ENCODE measurements at regions not wholly inside any gene's neighbourhood (a gene's known extent, or its start where the extent isn't known, plus 50 kb on each side); places are given as distances from the start of the nearest gene placed in this dataset.
A peak's percentile ranks its signal among the peaks of the same experiment; 100 is the strongest.

- TF ChIP-seq GATAD2B (conservative IDR thresholded peaks at IDR 0.05; ENCODE audit: low read depth) (no peak; the same call in 1 of the 2 replicates), SMARCA5 (IDR thresholded peaks at IDR 0.05) (no peak), RAD51 (IDR thresholded peaks at IDR 0.05) (no peak), MEF2B (IDR thresholded peaks at IDR 0.05; ENCODE audit: partially characterized antibody, poor library complexity, severe bottlenecking) (no peak), FOXM1 (IDR thresholded peaks at IDR 0.05; ENCODE audit: low read depth, low read length) (no peak), IRF3 (IDR thresholded peaks at IDR 0.05) (no peak), ZBTB11 (CRISPR knock-in tag; IDR thresholded peaks at IDR 0.05) (no peak), IKZF2 (IDR thresholded peaks at IDR 0.05) (peak in 1 of 2 experiments; percentile 58; a peak in 1 of 4 replicates), TBL1XR1 (IDR thresholded peaks at IDR 0.05; ENCODE audit: low read depth, low read length) (no peak)
- TF ChIP-seq, protein P1, sequence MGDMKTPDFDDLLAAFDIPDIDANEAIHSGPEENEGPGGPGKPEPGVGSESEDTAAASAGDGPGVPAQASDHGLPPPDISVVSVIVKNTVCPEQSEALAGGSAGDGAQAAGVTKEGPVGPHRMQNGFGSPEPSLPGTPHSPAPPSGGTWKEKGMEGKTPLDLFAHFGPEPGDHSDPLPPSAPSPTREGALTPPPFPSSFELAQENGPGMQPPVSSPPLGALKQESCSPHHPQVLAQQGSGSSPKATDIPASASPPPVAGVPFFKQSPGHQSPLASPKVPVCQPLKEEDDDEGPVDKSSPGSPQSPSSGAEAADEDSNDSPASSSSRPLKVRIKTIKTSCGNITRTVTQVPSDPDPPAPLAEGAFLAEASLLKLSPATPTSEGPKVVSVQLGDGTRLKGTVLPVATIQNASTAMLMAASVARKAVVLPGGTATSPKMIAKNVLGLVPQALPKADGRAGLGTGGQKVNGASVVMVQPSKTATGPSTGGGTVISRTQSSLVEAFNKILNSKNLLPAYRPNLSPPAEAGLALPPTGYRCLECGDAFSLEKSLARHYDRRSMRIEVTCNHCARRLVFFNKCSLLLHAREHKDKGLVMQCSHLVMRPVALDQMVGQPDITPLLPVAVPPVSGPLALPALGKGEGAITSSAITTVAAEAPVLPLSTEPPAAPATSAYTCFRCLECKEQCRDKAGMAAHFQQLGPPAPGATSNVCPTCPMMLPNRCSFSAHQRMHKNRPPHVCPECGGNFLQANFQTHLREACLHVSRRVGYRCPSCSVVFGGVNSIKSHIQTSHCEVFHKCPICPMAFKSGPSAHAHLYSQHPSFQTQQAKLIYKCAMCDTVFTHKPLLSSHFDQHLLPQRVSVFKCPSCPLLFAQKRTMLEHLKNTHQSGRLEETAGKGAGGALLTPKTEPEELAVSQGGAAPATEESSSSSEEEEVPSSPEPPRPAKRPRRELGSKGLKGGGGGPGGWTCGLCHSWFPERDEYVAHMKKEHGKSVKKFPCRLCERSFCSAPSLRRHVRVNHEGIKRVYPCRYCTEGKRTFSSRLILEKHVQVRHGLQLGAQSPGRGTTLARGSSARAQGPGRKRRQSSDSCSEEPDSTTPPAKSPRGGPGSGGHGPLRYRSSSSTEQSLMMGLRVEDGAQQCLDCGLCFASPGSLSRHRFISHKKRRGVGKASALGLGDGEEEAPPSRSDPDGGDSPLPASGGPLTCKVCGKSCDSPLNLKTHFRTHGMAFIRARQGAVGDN (IDR thresholded peaks at IDR 0.05): peak; percentile 45; the same call in 1 of the 2 replicates
- TF ChIP-seq, protein P2, sequence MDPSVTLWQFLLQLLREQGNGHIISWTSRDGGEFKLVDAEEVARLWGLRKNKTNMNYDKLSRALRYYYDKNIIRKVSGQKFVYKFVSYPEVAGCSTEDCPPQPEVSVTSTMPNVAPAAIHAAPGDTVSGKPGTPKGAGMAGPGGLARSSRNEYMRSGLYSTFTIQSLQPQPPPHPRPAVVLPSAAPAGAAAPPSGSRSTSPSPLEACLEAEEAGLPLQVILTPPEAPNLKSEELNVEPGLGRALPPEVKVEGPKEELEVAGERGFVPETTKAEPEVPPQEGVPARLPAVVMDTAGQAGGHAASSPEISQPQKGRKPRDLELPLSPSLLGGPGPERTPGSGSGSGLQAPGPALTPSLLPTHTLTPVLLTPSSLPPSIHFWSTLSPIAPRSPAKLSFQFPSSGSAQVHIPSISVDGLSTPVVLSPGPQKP (IDR thresholded peaks at IDR 0.05; ENCODE audit: low read depth, low read length): no peak
- TF ChIP-seq, protein P3, sequence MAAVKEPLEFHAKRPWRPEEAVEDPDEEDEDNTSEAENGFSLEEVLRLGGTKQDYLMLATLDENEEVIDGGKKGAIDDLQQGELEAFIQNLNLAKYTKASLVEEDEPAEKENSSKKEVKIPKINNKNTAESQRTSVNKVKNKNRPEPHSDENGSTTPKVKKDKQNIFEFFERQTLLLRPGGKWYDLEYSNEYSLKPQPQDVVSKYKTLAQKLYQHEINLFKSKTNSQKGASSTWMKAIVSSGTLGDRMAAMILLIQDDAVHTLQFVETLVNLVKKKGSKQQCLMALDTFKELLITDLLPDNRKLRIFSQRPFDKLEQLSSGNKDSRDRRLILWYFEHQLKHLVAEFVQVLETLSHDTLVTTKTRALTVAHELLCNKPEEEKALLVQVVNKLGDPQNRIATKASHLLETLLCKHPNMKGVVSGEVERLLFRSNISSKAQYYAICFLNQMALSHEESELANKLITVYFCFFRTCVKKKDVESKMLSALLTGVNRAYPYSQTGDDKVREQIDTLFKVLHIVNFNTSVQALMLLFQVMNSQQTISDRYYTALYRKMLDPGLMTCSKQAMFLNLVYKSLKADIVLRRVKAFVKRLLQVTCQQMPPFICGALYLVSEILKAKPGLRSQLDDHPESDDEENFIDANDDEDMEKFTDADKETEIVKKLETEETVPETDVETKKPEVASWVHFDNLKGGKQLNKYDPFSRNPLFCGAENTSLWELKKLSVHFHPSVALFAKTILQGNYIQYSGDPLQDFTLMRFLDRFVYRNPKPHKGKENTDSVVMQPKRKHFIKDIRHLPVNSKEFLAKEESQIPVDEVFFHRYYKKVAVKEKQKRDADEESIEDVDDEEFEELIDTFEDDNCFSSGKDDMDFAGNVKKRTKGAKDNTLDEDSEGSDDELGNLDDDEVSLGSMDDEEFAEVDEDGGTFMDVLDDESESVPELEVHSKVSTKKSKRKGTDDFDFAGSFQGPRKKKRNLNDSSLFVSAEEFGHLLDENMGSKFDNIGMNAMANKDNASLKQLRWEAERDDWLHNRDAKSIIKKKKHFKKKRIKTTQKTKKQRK (IDR thresholded peaks at IDR 0.05; ENCODE audit: low read depth, low read length): no peak
- TF ChIP-seq, protein P4, sequence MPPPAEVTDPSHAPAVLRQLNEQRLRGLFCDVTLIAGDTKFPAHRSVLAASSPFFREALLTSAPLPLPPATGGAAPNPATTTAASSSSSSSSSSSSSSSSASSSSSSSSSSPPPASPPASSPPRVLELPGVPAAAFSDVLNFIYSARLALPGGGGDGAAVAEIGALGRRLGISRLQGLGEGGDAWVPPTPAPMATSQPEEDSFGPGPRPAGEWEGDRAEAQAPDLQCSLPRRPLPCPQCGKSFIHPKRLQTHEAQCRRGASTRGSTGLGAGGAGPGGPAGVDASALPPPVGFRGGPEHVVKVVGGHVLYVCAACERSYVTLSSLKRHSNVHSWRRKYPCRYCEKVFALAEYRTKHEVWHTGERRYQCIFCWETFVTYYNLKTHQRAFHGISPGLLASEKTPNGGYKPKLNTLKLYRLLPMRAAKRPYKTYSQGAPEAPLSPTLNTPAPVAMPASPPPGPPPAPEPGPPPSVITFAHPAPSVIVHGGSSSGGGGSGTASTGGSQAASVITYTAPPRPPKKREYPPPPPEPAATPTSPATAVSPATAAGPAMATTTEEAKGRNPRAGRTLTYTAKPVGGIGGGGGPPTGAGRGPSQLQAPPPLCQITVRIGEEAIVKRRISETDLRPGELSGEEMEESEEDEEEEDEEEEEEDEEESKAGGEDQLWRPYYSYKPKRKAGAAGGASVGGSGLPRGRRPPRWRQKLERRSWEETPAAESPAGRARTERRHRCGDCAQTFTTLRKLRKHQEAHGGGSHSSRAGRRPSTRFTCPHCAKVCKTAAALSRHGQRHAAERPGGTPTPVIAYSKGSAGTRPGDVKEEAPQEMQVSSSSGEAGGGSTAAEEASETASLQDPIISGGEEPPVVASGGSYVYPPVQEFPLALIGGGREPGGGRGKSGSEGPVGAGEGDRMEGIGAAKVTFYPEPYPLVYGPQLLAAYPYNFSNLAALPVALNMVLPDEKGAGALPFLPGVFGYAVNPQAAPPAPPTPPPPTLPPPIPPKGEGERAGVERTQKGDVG (CRISPR knock-in tag; IDR thresholded peaks at IDR 0.05): no peak
These were observed 120.4 kb upstream of the RIPOR2 start (continued) for GRCh38 chr6:25056130-25056529.

Data from GM12878 (cell line).